ENCODE measurements at regions not wholly inside any gene's neighbourhood (a gene's known extent, or its start where the extent isn't known, plus 50 kb on each side); places are given as distances from the start of the nearest gene placed in this dataset.

DNA sequence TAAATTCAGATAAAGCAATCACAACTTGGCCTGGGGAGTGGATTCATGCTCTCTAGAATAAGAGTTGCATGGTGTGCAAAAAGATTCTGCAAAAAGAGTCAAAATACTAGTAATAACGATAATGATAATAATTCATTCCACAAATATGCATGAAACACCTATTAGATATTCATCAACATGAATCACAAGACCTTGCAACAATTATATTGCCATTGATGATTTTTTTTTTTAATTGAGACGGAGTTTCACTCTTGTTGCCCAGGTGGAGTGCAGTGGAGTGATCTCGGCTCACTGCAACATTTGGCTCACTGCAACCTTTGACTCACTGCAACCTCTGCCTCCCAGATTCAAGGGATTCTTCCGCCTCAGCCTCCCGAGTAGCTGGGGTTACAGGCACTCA lies 109.2 kb upstream of the FLRT2 start:
- no peak for TF ChIP-seq EP300 (conservative IDR thresholded peaks at IDR 0.05; ENCODE audit: poor library complexity, severe bottlenecking)
- TF ChIP-seq, protein P1, sequence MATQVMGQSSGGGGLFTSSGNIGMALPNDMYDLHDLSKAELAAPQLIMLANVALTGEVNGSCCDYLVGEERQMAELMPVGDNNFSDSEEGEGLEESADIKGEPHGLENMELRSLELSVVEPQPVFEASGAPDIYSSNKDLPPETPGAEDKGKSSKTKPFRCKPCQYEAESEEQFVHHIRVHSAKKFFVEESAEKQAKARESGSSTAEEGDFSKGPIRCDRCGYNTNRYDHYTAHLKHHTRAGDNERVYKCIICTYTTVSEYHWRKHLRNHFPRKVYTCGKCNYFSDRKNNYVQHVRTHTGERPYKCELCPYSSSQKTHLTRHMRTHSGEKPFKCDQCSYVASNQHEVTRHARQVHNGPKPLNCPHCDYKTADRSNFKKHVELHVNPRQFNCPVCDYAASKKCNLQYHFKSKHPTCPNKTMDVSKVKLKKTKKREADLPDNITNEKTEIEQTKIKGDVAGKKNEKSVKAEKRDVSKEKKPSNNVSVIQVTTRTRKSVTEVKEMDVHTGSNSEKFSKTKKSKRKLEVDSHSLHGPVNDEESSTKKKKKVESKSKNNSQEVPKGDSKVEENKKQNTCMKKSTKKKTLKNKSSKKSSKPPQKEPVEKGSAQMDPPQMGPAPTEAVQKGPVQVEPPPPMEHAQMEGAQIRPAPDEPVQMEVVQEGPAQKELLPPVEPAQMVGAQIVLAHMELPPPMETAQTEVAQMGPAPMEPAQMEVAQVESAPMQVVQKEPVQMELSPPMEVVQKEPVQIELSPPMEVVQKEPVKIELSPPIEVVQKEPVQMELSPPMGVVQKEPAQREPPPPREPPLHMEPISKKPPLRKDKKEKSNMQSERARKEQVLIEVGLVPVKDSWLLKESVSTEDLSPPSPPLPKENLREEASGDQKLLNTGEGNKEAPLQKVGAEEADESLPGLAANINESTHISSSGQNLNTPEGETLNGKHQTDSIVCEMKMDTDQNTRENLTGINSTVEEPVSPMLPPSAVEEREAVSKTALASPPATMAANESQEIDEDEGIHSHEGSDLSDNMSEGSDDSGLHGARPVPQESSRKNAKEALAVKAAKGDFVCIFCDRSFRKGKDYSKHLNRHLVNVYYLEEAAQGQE (IDR thresholded peaks at IDR 0.05; ENCODE audit: borderline replicate concordance), result no peak
- no peak for TF ChIP-seq MXI1 (conservative IDR thresholded peaks at IDR 0.05; ENCODE audit: poor library complexity, severe bottlenecking)
- TF ChIP-seq SMC3 (conservative IDR thresholded peaks at IDR 0.05; ENCODE audit: poor library complexity), result no peak
- TF ChIP-seq POLR2AphosphoS5 (IDR thresholded peaks at IDR 0.05), result no peak
- no peak for TF ChIP-seq RAD21 (conservative IDR thresholded peaks at IDR 0.05)
- TF ChIP-seq TAF1 (IDR thresholded peaks at IDR 0.05; ENCODE audit: low read depth), result no peak
- no peak for TF ChIP-seq EZH2 (IDR thresholded peaks at IDR 0.05; ENCODE audit: borderline replicate concordance, insufficient read depth, low read length, poor library complexity, severe bottlenecking)
- TF ChIP-seq, protein P2, sequence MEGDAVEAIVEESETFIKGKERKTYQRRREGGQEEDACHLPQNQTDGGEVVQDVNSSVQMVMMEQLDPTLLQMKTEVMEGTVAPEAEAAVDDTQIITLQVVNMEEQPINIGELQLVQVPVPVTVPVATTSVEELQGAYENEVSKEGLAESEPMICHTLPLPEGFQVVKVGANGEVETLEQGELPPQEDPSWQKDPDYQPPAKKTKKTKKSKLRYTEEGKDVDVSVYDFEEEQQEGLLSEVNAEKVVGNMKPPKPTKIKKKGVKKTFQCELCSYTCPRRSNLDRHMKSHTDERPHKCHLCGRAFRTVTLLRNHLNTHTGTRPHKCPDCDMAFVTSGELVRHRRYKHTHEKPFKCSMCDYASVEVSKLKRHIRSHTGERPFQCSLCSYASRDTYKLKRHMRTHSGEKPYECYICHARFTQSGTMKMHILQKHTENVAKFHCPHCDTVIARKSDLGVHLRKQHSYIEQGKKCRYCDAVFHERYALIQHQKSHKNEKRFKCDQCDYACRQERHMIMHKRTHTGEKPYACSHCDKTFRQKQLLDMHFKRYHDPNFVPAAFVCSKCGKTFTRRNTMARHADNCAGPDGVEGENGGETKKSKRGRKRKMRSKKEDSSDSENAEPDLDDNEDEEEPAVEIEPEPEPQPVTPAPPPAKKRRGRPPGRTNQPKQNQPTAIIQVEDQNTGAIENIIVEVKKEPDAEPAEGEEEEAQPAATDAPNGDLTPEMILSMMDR (IDR thresholded peaks at IDR 0.05; ENCODE audit: poor library complexity, severe bottlenecking), result no peak

DNA sequence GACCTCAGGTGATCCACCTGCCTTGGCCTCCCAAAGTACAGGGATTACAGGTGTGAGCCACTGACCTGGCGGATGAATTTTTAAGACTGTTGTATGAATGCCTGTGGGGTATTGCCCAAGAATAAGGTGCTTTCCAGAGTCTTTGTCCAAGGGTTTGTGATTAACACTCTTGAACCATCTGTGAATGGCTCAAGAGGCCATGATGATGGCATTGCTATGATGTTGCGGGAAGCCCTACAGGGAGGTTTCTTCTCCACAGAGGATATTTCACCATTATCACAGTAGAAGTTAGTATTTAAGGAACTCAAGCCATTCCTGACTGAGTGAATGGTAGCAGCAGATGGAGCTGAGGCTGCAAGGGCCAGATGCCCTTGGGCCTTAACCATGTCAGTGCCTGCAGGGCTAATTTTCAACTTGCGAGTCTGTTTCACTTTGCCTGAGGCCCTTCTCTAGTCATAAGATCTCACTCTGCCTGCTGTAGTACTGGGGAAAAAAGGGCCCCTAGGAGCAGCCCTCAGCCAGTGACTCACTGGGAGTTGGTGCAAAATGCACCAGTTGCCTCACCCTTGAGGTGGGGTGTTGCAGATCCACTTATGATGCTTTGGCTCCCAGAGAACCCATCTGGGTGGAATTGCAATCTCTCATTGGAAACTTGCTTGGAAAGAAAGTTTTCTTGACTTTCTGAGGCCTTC lies 108.6 kb upstream of the FLRT2 start:
- Histone ChIP-seq H3K27me3 (ENCODE audit: insufficient read depth, low read depth, low read length) (no peaks in the 10 kb centered on the region), H3K9ac (ENCODE audit: low read length) (no peak overlapping the region), H3K36me3 (ENCODE audit: insufficient read depth, low read length) (no peaks in the 10 kb centered on the region), H2AFZ (ENCODE audit: low read depth, low read length) (no peak overlapping the region), H4K20me1 (ENCODE audit: insufficient read depth) (no peaks in the 10 kb centered on the region), H3K27ac (ENCODE audit: low read length) (no peak overlapping the region), H3K79me2 (replicated peaks; ENCODE audit: insufficient read depth, low read length) (no peaks in the 10 kb centered on the region), H3F3A (ENCODE audit: insufficient read depth, low read length, poor library complexity, severe bottlenecking) (no peaks in the 10 kb centered on the region), H3K4me2 (ENCODE audit: low read length) (no peak overlapping the region), H3K9me3 (ENCODE audit: low read length) (no peaks in the 10 kb centered on the region), H3K9me2 (ENCODE audit: insufficient read depth, low read length) (no peaks in the 10 kb centered on the region), H3K4me3 (ENCODE audit: low read length) (no peak overlapping the region)
- TF ChIP-seq EP300 (conservative IDR thresholded peaks at IDR 0.05; ENCODE audit: poor library complexity, severe bottlenecking) (no peak), POLR2AphosphoS5 (IDR thresholded peaks at IDR 0.05) (no peak), MXI1 (conservative IDR thresholded peaks at IDR 0.05; ENCODE audit: poor library complexity, severe bottlenecking) (no peak), RAD21 (conservative IDR thresholded peaks at IDR 0.05) (no peak), EZH2 (IDR thresholded peaks at IDR 0.05; ENCODE audit: borderline replicate concordance, insufficient read depth, low read length, poor library complexity, severe bottlenecking) (no peak), SMC3 (conservative IDR thresholded peaks at IDR 0.05; ENCODE audit: poor library complexity) (no peak), TAF1 (IDR thresholded peaks at IDR 0.05; ENCODE audit: low read depth) (no peak)
- TF ChIP-seq, protein P1 (IDR thresholded peaks at IDR 0.05; ENCODE audit: borderline replicate concordance), result no peak
- TF ChIP-seq, protein P2 (IDR thresholded peaks at IDR 0.05; ENCODE audit: poor library complexity, severe bottlenecking), result no peak

More for the DNA sequence above, 109.2 kb upstream of the FLRT2 start:
- H4K20me1 ChIP-seq (ENCODE audit: insufficient read depth), result no peaks in the 10 kb centered on the region
- no peak overlapping the region for H3K4me2 ChIP-seq (ENCODE audit: low read length)
- no peaks in the 10 kb centered on the region for H3K36me3 ChIP-seq (ENCODE audit: insufficient read depth, low read length)
- no peak overlapping the region for H2AFZ ChIP-seq (ENCODE audit: low read depth, low read length)
- no peaks in the 10 kb centered on the region for H3K27me3 ChIP-seq (ENCODE audit: insufficient read depth, low read depth, low read length)
- no peak overlapping the region for H3K4me3 ChIP-seq (ENCODE audit: low read length)
- H3K9me3 ChIP-seq (ENCODE audit: low read length), result no peaks in the 10 kb centered on the region
- no peaks in the 10 kb centered on the region for H3K9me2 ChIP-seq (ENCODE audit: insufficient read depth, low read length)
- no peaks in the 10 kb centered on the region for H3K79me2 ChIP-seq (replicated peaks; ENCODE audit: insufficient read depth, low read length)
- no peaks in the 10 kb centered on the region for H3F3A ChIP-seq (ENCODE audit: insufficient read depth, low read length, poor library complexity, severe bottlenecking)
- H3K27ac ChIP-seq (ENCODE audit: low read length), result no peak overlapping the region
- no peak overlapping the region for H3K9ac ChIP-seq (ENCODE audit: low read length)
